ENCODE measurements at regions not wholly inside any gene's neighbourhood (a gene's known extent, or its start where the extent isn't known, plus 50 kb on each side); places are given as distances from the start of the nearest gene placed in this dataset.

DNA sequence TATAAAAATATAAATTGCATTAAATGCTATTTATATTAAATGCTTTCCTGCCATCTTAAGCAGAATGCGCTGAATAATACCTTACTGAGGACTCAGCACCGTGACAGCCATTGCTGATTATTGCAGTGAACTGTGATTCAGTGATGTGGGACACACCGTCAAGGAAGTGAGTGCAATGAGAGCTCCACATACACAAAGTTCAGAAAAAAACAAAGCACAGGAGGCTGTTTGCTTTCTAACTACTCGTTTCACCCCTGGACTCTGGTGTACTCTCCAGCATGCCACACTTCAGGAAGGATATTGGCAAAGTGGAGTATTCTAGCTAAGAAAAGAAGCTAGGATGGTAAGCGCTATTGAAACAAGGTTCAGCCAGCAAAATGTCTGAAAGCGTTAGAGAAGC, 57.4 kb upstream of the CXADR start:
- H3K4me3 ChIP-seq (ENCODE audit: low read depth, low read length): no peak overlapping the region
- TF ChIP-seq, protein P1, sequence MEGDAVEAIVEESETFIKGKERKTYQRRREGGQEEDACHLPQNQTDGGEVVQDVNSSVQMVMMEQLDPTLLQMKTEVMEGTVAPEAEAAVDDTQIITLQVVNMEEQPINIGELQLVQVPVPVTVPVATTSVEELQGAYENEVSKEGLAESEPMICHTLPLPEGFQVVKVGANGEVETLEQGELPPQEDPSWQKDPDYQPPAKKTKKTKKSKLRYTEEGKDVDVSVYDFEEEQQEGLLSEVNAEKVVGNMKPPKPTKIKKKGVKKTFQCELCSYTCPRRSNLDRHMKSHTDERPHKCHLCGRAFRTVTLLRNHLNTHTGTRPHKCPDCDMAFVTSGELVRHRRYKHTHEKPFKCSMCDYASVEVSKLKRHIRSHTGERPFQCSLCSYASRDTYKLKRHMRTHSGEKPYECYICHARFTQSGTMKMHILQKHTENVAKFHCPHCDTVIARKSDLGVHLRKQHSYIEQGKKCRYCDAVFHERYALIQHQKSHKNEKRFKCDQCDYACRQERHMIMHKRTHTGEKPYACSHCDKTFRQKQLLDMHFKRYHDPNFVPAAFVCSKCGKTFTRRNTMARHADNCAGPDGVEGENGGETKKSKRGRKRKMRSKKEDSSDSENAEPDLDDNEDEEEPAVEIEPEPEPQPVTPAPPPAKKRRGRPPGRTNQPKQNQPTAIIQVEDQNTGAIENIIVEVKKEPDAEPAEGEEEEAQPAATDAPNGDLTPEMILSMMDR (IDR thresholded peaks at IDR 0.05; ENCODE audit: insufficient read depth, low read depth, low read length, missing control alignments): no peak
- no peak for DNase-seq (ENCODE audit: low read depth)

GRCh38 chr21:17458279-17458678, 54.6 kb upstream of the CXADR start:
- TF ChIP-seq, protein P1 (IDR thresholded peaks at IDR 0.05; ENCODE audit: insufficient read depth, low read depth, low read length, missing control alignments): no peak
- no peak overlapping the region for H3K4me3 ChIP-seq (ENCODE audit: low read depth, low read length)
- DNase-seq (ENCODE audit: low read depth): no peak

DNA sequence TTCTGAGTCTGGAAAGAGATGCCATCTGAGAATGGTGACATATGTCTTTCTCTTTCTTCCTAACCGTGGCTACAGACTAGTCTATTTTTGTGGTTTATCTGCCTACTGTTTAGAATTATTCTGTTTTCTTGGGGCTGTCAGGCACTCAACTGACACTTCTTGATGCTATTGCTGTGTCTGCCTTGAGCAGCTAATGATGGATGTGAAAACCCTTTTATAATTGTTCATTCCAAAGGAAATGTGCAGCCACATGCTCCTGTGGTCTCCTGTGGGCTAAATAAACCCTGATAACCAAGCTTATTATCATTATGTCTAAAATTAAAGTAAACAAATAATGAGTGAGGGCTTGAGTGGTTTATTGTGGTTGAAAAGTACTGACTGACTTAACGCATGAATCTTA, 52.7 kb upstream of the CXADR start:
- no peak overlapping the region for H3K4me3 ChIP-seq (ENCODE audit: low read depth, low read length)
- DNase-seq (ENCODE audit: low read depth): no peak
- TF ChIP-seq, protein P1 (IDR thresholded peaks at IDR 0.05; ENCODE audit: insufficient read depth, low read depth, low read length, missing control alignments): no peak

- H3K4me3 ChIP-seq (ENCODE audit: low read depth, low read length): no peak overlapping the region
- no peak for DNase-seq (ENCODE audit: low read depth)
- TF ChIP-seq, protein P1 (IDR thresholded peaks at IDR 0.05; ENCODE audit: insufficient read depth, low read depth, low read length, missing control alignments): no peak
These were observed 51.8 kb upstream of the CXADR start for GRCh38 chr21:17461014-17461413.

DNA sequence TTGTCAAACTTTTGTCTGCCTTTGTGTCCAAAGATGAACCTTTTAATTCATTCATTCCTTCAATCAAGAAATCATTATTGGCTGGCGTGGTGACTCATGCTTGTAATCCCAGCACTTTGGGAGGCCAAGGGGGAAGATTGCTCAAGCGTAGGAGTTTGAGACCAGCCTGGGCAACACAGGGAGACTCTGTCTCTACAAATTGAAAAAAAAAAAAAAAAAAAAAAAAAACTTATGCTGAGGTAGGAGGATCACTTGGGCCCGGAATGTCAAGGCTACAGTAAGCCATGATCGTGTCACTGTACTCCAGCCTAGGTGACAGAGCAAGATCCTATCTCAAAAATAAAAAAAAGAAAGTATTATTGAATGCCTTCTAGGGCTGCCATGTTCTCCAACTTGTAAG, 51.3 kb upstream of the CXADR start:
- no peak for DNase-seq (ENCODE audit: low read depth)
- no peak overlapping the region for H3K4me3 ChIP-seq (ENCODE audit: low read depth, low read length)
- TF ChIP-seq, protein P1 (IDR thresholded peaks at IDR 0.05; ENCODE audit: insufficient read depth, low read depth, low read length, missing control alignments): no peak

- no peak for DNase-seq (ENCODE audit: low read depth)
- TF ChIP-seq, protein P1 (IDR thresholded peaks at IDR 0.05; ENCODE audit: insufficient read depth, low read depth, low read length, missing control alignments): no peak
- H3K4me3 ChIP-seq (ENCODE audit: low read depth, low read length): no peak overlapping the region
These were observed 50.4 kb upstream of the CXADR start for GRCh38 chr21:17462276-17462981.
